Trophoblast cell (in vitro differentiated cells and primary cell): ENCODE measurements at regions not wholly inside any gene's neighbourhood (a gene's known extent, or its start where the extent isn't known, plus 50 kb on each side); places are given as distances from the start of the nearest gene placed in this dataset.

Experiments
- DNase-seq, 2 donors: peaks; one replicate each; pipeline ENCODE4 v3.0.0-alpha.2; 2016
- H2AFZ ChIP-seq: 2 replicates; pipeline ENCODE4 v1.6.1; 2013; ENCODE audit warnings: low read length, moderate library complexity, mild to moderate bottlenecking; ENCODE audit not compliant: insufficient read depth, poor library complexity
- H2AK5ac ChIP-seq: 2 replicates; pipeline ENCODE4 v1.6.1; 2013; ENCODE audit warnings: mild to moderate bottlenecking, low read length
- H2BK120ac ChIP-seq: 2 replicates; pipeline ENCODE4 v1.6.1; 2013; ENCODE audit warnings: low read length, mild to moderate bottlenecking, moderate library complexity; ENCODE audit not compliant: insufficient read depth, poor library complexity
- H2BK12ac ChIP-seq: 2 replicates; pipeline ENCODE4 v1.6.1; 2013; ENCODE audit warnings: mild to moderate bottlenecking, low read length, moderate library complexity
- H2BK5ac ChIP-seq: 2 replicates; pipeline ENCODE4 v1.6.1; 2013; ENCODE audit warnings: low read length, low read depth, moderate library complexity, mild to moderate bottlenecking; ENCODE audit not compliant: poor library complexity
- H3K14ac ChIP-seq: 2 replicates; pipeline ENCODE4 v1.6.1; 2013; ENCODE audit warnings: mild to moderate bottlenecking, low read length
- H3K18ac ChIP-seq: 2 replicates; pipeline ENCODE4 v1.6.1; 2013; ENCODE audit warnings: mild to moderate bottlenecking, low read length
- H3K23ac ChIP-seq: 2 replicates; pipeline ENCODE4 v1.6.1; 2013; ENCODE audit warnings: low read length
- H3K27ac ChIP-seq: 2 replicates; pipeline ENCODE4 v1.5.1; 2013; ENCODE audit warnings: low read depth, mild to moderate bottlenecking, inconsistent platforms, low read length, moderate library complexity
- H3K27me3 ChIP-seq: 2 replicates; pipeline ENCODE4 v1.6.1; 2013; ENCODE audit warnings: inconsistent platforms, mild to moderate bottlenecking, low read length, moderate library complexity; ENCODE audit not compliant: insufficient read depth
- H3K36me3 ChIP-seq, 2 experiments: 1 replicate in 1 of 2; 2 replicates in 1 of 2; pipeline ENCODE4 v1.6.1; 2013; ENCODE audit warnings: low read length in 2 of 2, mild to moderate bottlenecking in 2 of 2, moderate library complexity in 1 of 2; ENCODE audit not compliant: insufficient read depth in 2 of 2, control insufficient read depth in 1 of 2
- H3K4ac ChIP-seq: 2 replicates; pipeline ENCODE4 v1.6.1; 2013; ENCODE audit warnings: low read depth, mild to moderate bottlenecking, low read length, moderate library complexity
- H3K4me1 ChIP-seq, 2 experiments: 1 replicate in 1 of 2; 2 replicates in 1 of 2; pipeline ENCODE4 v1.6.1; 2013; ENCODE audit warnings: low read length in 2 of 2, mild to moderate bottlenecking in 2 of 2, moderate library complexity in 1 of 2; ENCODE audit not compliant: insufficient read depth in 2 of 2, control insufficient read depth in 1 of 2
- H3K4me2 ChIP-seq: 2 replicates; pipeline ENCODE4 v1.6.1; 2013; ENCODE audit warnings: inconsistent platforms, mild to moderate bottlenecking, low read length, moderate library complexity
- H3K4me3 ChIP-seq: 2 replicates; pipeline ENCODE4 v1.5.1; 2013; ENCODE audit warnings: mild to moderate bottlenecking, low read depth, low read length, inconsistent platforms
- H3K79me1 ChIP-seq: one replicate; pipeline ENCODE4 v1.6.1; 2013; ENCODE audit warnings: low read length
- H3K79me2 ChIP-seq: 2 replicates; pipeline ENCODE4 v1.6.1; 2013; ENCODE audit warnings: low read length, mild to moderate bottlenecking; ENCODE audit not compliant: control insufficient read depth, insufficient read depth, poor library complexity
- H3K9ac ChIP-seq: 2 replicates; pipeline ENCODE4 v1.6.1; 2013; ENCODE audit warnings: mild to moderate bottlenecking, low read length
- H3K9me3 ChIP-seq: 2 replicates; pipeline ENCODE4 v1.6.1; 2013; ENCODE audit warnings: low read depth, mild to moderate bottlenecking, control low read depth, inconsistent platforms, low read length; ENCODE audit not compliant: insufficient read depth
- H4K12ac ChIP-seq: 2 replicates; pipeline ENCODE4 v1.6.1; 2013; ENCODE audit warnings: low read depth, mild to moderate bottlenecking, low read length, moderate library complexity
- H4K8ac ChIP-seq: 2 replicates; pipeline ENCODE4 v1.6.1; 2013; ENCODE audit warnings: low read depth, mild to moderate bottlenecking, low read length, moderate library complexity
- H4K91ac ChIP-seq: one replicate; pipeline ENCODE4 v1.6.1; 2013; ENCODE audit warnings: low read depth, mild to moderate bottlenecking, low read length, moderate library complexity
- WGBS: extraction: QIAGEN DNeasy Blood & Tissue Kit; methylation state at CpG from one replicate; pipeline ENCODE4 v1.1.7; 2013; ENCODE audit warnings: missing lambda C conversion rate; ENCODE audit not compliant: insufficient read length, insufficient coverage; ENCODE audit errors: extremely low coverage; 5-methylcytosine and 5-hydroxymethylcytosine counted together

DNA sequence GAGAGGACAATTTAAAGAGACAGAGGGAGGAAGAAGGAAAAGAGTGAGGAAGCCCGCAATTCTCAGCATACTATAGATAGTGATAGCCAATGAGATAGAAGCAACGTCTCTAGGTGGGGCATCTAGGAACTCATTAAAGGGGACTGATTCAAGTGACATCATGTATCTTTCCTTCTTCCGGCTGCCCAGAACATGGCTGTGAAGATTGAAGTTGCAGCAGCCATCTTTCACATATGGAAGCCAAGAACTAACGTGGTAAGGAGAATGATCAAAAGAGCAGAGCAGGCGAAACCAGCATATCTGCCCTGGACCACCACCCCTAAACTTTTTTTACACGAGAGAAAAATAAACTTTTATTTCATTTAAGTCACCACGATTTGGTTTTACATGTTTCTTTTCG lies 133.8 kb downstream of the DDX53 start:
- H3K79me1 ChIP-seq: no peaks in the 10 kb centered on the region
- H3K4ac ChIP-seq: no peak overlapping the region
- no peak overlapping the region for H3K9ac ChIP-seq
- no peaks in the 10 kb centered on the region for H3K9me3 ChIP-seq
- no peak overlapping the region for H4K8ac ChIP-seq
- H3K4me3 ChIP-seq: no peak overlapping the region
- no peak overlapping the region for H3K23ac ChIP-seq
- H3K79me2 ChIP-seq: no peaks in the 10 kb centered on the region
- H3K4me1 ChIP-seq: no peaks in the 10 kb centered on the region
- H2BK120ac ChIP-seq: no peak overlapping the region
- H3K4me2 ChIP-seq: no peak overlapping the region
- DNase-seq: no peak
- H3K27ac ChIP-seq: no peak overlapping the region
- no peaks in the 10 kb centered on the region for H3K27me3 ChIP-seq
- H3K36me3 ChIP-seq: no peaks in the 10 kb centered on the region
- no peak overlapping the region for H2AK5ac ChIP-seq
- H3K14ac ChIP-seq: no peak overlapping the region
- no CpG with 5 or more reads among the region's 8 CpGs for WGBS
- H2BK12ac ChIP-seq: no peak overlapping the region
- no peak overlapping the region for H4K91ac ChIP-seq
- H3K18ac ChIP-seq: no peak overlapping the region
- no peak overlapping the region for H4K12ac ChIP-seq
- H2BK5ac ChIP-seq: no peak overlapping the region
- H2AFZ ChIP-seq: no peak overlapping the region

DNA sequence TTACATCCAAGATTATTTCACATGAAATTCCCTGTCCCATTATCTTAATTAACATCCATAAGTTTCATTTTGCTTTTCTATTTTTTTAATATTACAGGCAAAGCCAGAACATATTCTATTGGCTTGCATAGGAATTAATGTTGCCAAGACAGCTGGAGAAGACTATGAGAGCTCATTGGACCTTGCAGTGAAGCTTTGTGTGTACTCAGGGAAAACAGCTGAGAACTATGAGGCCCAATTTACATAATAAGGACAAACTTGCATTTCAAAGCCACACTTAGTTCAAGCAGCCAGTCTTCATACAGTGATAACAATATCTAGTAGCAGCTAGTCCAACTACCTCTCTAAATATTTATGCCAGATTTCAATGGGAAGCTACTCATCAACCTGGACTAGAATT lies 134.4 kb downstream of the DDX53 start:
- DNase-seq: no peak
- no peak overlapping the region for H3K14ac ChIP-seq
- no peaks in the 10 kb centered on the region for H3K36me3 ChIP-seq

DNA sequence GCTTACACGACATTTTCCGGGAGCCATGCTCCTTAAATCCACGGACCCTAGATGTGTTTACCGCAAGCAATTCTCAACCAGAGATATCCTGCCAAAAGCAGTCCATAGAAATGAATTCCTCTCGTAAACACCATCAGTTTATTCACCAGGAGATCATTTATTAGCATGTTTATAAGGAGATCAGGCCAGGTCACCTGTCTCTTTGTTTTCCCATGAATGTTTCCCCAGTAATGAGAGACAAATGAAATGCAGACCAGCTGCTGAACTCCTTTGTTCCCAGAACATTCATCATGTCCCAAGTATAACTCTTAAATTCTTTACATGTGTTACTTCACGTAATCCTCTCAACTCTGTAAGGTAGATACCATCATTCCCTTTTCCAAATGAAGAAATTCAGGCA lies 137.1 kb downstream of the DDX53 start:
- Histone ChIP-seq H3K9me3 (no peaks in the 10 kb centered on the region), H4K91ac (no peak overlapping the region), H3K23ac (no peak overlapping the region), H2BK5ac (no peak overlapping the region), H3K79me2 (no peaks in the 10 kb centered on the region), H2AFZ (no peak overlapping the region), H2BK12ac (no peak overlapping the region), H4K12ac (no peak overlapping the region), H3K27ac (no peak overlapping the region), H3K4me1 (no peaks in the 10 kb centered on the region), H2AK5ac (no peak overlapping the region), H3K27me3 (no peaks in the 10 kb centered on the region), H2BK120ac (no peak overlapping the region), H3K9ac (no peak overlapping the region), H3K4ac (no peak overlapping the region), H3K18ac (no peak overlapping the region), H3K79me1 (no peaks in the 10 kb centered on the region), H4K8ac (no peak overlapping the region), H3K4me2 (no peak overlapping the region), H3K4me3 (no peak overlapping the region), H3K14ac (no peak overlapping the region), H3K36me3 (no peaks in the 10 kb centered on the region)
- peak in 1 of 2 donors; percentile 11 for DNase-seq
- WGBS: no CpG with 5 or more reads among the region's 6 CpGs

More for the DNA sequence above, 134.4 kb downstream of the DDX53 start:
- no peaks in the 10 kb centered on the region for H3K9me3 ChIP-seq
- H3K27me3 ChIP-seq: no peaks in the 10 kb centered on the region
- H3K79me2 ChIP-seq: no peaks in the 10 kb centered on the region
- no peak overlapping the region for H3K4me2 ChIP-seq
- no peak overlapping the region for H3K27ac ChIP-seq
- no peak overlapping the region for H4K12ac ChIP-seq
- H3K18ac ChIP-seq: no peak overlapping the region
- H4K91ac ChIP-seq: no peak overlapping the region
- H3K4me3 ChIP-seq: no peak overlapping the region
- H3K4ac ChIP-seq: no peak overlapping the region
- H2BK5ac ChIP-seq: no peak overlapping the region
- H3K9ac ChIP-seq: no peak overlapping the region
- H3K79me1 ChIP-seq: no peaks in the 10 kb centered on the region
- no peak overlapping the region for H2AFZ ChIP-seq
- no peak overlapping the region for H3K23ac ChIP-seq
- H4K8ac ChIP-seq: no peak overlapping the region
- H2BK12ac ChIP-seq: no peak overlapping the region
- H3K4me1 ChIP-seq: no peaks in the 10 kb centered on the region
- no peak overlapping the region for H2BK120ac ChIP-seq
- no peak overlapping the region for H2AK5ac ChIP-seq

DNA sequence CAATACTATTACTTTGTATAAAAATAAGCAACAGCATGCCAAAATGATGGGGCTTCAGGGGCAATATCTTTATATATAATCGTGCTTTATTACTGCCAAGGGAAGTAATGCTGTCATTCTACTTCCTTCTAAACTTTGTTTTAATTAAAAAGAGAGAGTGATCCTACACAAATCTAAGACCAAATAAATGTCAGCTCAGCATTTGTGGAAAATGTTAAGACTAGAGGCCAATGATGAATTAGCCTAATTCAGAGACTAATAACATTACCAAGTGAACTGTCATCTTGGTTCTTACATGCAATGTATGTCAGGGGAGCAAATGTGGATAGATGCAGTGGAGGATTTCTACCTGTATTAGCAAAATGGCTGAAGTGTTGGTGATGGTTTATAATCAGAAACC lies 166.4 kb upstream of the PTCHD1 start:
- no peak overlapping the region for H3K9ac ChIP-seq
- H3K27ac ChIP-seq: no peak overlapping the region
- H2BK12ac ChIP-seq: no peak overlapping the region
- no peak overlapping the region for H3K18ac ChIP-seq
- H3K4ac ChIP-seq: no peak overlapping the region
- H2AK5ac ChIP-seq: no peak overlapping the region
- H3K4me3 ChIP-seq: no peak overlapping the region
- H2BK120ac ChIP-seq: no peak overlapping the region
- no peaks in the 10 kb centered on the region for H3K9me3 ChIP-seq
- H3K79me2 ChIP-seq: no peaks in the 10 kb centered on the region
- no peaks in the 10 kb centered on the region for H3K27me3 ChIP-seq
- H4K12ac ChIP-seq: no peak overlapping the region
- H3K23ac ChIP-seq: no peak overlapping the region
- no peak overlapping the region for H2AFZ ChIP-seq
- no peaks in the 10 kb centered on the region for H3K4me1 ChIP-seq
- no peak overlapping the region for H3K14ac ChIP-seq
- H3K36me3 ChIP-seq: no peaks in the 10 kb centered on the region
- H4K91ac ChIP-seq: no peak overlapping the region
- no peak for DNase-seq
- no peak overlapping the region for H4K8ac ChIP-seq
- no peaks in the 10 kb centered on the region for H3K79me1 ChIP-seq
- WGBS: no CpG with 5 or more reads among the region's 1 CpG
- H2BK5ac ChIP-seq: no peak overlapping the region
- no peak overlapping the region for H3K4me2 ChIP-seq
